NCI-H146 treated with DMSO at 0.1 percent for 48 hours (cell line): ENCODE measurements at regions not wholly inside any gene's neighbourhood (a gene's known extent, or its start where the extent isn't known, plus 50 kb on each side); places are given as distances from the start of the nearest gene placed in this dataset.
"Not testable (repeated sequence)": the region's sequence is repeated elsewhere in the genome, so short reads cannot be mapped to it uniquely, and the experiment has no call there.

Source experiments
- DNase-seq: peaks from one replicate; lab custom pipeline; 2025; ENCODE audit not compliant: unreplicated experiment; lab: John Stamatoyannopoulos, UW

DNA sequence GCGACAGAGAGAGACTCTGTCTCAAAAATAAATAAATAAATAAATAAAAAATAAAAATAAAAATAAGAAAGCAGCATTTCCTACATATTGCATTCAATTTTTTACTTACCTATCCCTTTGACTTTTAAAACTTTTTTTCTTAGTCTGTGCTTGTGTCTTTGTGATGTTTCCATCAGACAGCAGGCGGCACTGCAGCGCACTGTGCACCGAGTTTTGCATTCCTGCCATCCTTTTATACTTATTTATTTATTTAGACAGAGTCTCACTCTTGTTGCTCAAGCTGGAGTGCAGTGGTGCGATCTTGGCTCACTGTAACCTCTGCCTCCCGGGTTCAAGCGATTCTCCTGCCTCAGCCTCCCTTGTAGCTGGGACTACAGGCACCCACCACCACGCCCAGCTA is 203.9 kb downstream of the SPATA31A1 start:
- not testable (repeated sequence) for DNase-seq

DNA sequence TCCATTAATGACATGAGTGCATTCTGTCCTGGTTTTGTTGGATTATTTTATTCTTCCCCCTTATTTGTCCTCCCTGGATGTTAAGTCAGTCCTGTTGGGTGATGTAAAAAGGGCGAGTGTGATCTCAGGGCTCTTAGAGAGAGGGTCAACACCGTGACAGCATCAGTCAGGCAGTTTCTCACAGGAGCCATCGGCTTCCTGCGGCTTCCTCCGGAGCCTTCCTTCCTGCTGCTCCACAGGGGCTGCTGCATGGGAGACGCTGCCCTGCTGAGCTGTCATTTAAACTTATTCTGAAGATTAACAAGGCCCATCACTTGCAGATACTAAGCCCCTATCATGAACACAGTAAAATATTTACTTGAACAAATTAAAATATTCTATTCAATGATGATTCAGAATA is 211.3 kb downstream of the SPATA31A1 start:
- DNase-seq, result peak; percentile 11

DNA sequence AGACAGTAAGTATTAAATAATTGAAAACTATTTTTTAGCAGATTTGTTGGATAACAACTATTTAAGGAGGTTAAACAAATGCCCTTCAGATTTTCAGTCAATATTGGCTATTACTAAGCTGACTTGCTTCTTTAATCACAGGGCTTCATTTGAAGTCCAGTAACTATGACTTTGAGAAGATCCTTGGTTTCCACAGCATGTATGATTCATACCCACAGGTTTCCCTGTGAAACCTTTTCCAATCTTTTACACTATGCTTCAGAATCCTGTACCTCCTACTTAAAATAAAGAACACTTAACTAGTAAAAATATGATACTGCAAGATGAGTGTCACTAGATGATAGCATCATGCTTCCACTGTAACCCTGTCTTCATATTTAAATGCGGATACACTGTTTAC is 211.9 kb downstream of the SPATA31A1 start:
- not testable (repeated sequence) for DNase-seq

DNA sequence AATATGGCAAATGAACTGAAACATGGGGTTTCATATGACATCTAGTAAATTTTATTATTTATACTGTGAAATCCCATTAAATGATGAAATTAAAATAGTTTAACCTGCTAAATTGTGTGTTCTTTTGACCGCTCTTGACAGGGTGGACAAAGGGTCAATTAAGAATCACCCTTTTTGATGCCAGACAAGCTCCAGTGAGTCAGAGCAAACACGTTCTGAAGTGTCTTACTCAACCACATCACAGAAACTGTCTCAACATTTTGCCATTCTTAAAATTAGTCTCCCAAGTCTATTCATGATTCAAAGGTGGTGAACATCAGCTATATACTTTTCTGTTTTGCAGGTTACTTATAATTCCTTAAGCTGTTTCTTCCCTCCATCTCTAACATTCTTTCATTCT is 213.4 kb downstream of the SPATA31A1 start:
- not testable (repeated sequence) for DNase-seq

DNA sequence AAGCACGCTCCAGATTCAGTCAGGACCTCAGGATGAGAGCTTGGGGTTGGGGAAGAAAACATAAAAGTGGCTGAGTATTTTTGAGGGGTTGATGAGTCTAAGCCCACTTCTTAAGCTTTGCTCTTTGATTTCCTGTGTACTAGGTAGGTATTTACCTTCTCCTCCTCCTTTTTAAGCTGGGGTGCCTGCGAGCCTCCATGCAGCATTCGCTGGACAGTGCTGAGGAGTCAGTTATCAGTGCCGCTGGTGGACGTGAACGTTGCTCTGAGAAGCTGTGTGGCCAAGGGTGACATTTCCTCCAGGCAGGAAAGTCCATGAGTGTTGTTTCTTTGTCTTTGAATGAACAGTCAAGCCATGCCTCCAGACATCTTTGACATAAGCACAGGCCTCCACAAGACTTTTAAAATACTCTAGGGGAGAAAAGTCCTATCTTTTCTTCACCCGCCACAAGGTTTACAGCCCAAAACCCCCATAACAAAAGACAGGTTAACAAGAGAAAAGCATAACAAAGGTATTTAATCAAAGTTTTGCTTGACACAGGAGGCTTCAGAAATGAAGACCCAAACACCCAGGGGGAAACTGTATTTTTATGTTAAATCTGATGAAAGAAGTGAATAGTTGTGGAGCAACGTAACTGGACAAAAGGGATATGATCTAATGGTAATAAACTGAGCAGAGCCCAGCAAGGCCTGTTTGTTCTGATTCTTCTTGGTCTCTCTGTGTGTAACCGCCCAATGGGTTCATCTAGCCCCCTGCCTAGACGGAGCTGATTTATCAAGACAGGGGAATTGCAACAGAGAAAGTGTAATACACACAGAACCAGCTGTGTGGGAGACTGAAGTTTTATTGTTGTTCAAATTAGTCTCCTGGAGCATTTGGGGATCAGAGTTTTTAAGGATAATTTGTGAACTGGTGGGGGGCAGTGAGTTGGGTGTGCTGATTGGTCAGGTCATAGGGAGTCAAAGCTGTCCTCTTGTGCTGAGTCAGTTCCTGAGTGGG is 217.9 kb downstream of the SPATA31A1 start:
- DNase-seq, result not testable (repeated sequence)

DNA sequence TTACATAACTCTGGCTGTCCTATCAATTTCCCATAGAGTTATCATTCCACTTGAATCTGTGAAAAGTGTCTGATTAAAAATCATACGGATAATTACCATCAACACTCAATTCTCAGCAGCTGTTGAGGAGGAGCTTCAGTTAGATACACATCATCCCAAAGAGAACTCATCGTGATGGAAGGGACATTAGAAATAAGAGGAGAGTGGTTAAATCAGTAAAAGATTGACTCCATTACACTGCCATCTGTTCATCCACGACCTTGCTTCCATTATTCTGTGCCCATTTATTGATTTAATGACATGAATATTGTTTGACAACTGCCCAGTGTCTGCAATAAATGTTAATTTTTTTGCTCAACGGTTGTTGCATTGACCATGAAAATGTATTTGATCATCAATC is 223.5 kb downstream of the SPATA31A1 start:
- not testable (repeated sequence) for DNase-seq

DNA sequence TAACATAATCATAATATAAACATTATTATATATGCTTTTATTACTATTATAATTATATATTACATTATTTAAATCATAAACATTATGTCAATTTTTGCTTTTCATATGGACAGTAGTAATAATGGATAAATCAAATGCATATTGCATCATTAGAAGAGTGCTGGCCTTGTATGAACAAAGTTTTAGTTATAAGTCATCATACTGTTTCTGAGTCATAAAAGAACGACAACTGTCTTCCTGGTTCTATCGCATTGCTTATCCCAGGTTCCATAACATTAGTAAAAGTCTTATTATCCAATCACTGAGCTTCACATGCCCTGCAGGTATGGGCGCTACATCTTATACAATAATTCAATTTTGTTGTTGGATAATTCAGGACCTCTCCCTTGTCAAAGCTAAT is 225.8 kb downstream of the SPATA31A1 start:
- not testable (repeated sequence) for DNase-seq

DNA sequence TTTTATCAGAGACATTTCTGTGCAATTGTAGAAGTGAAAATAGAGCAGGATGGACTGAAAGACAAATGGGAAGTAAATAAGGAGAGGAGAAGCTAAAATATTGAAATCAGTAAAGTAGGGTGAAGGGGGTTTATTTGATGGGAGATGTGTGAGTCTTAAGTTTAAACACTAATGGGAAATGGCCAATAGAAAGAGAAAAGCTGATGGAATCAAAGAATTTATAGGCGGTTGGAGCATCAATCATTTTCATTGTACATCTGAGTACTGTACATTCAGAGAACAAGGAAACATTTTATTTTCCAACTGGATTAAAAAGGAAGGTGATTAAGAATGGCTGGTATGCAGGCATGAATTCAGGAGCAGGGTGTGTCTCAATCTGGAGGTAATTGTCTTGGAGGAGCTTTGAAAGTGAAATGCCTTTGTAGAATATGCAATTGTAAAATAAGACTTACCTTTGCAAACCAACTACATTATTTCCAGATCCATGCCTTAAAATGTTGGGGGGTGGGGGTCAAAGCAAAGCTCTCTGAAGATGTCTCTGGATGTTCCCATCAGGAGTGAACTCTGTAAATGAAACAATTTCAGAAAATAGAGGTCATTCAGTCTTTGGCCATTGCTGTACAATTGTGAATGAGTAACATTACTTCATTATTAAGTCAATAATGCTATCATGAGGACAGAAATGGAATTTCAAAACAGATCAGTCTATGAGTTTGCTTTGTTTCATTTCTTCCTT is 227.4 kb downstream of the SPATA31A1 start:
- DNase-seq, result not testable (repeated sequence)

DNA sequence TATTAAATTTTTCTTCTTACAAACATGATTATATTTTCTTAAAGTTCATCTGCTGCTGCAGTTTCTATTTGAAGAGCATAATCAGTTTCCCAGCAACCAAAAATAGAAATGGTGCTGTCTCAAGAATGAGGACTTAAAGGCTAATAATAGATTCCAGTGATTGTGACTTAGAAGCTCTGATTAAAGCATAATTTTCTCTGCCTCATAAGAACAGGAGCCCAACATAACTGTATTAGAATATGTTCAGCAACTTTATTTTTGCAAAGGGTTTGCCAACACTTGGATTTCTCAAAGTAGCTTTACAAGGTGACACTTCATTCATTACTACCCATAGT is 227.9 kb downstream of the SPATA31A1 start:
- not testable (repeated sequence) for DNase-seq

DNA sequence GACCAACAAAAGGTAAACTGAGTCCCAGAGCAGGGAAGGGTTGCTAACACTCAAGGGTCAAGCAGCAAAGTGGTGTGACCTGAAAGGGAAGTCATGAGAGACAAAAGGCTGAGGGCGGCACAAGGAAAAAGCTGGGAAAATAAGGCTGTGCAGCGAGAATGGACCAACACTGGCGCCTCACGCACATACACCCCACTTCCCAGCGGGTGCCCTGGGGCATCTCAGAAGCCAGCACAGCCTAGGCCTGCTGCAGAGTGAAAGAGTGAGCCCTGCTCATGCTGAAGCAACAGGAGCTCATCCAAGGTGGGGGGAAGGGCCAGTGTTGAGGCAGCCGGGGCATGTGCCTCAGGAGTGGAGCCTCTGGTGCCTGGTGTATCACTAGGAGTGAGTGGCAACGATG is 229.8 kb downstream of the SPATA31A1 start:
- DNase-seq, result not testable (repeated sequence)

DNA sequence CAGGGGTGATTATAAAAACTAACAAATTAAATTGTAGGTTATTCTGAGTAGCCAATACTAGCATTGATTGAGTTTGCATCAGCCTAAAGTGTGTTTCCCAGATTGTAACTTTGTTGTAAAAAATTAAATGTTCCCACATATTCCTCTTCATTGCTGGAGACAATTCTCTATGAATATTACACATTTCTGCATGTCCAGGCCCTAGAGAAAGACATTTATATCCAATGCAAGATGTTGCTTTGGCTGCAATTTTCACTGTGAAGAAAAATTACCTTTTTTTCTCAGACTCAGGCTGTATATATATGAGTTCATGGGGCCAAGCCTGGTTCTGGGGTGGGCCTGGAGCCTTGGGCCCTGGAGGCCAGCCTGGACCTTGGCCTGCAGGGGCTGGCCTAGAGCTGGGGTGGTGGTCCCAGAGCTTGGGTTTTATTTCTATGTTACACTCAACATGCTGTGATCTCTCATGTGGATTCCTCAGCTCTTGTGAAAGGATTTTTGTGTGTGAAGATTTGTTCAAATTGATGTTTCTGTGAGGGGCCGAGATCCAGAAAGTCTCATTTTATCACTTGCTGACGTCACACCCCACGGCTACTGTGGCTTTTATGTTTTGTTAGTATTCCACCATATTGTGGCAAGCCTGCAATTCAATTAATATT is 232.5 kb downstream of the SPATA31A1 start:
- no peak for DNase-seq

DNA sequence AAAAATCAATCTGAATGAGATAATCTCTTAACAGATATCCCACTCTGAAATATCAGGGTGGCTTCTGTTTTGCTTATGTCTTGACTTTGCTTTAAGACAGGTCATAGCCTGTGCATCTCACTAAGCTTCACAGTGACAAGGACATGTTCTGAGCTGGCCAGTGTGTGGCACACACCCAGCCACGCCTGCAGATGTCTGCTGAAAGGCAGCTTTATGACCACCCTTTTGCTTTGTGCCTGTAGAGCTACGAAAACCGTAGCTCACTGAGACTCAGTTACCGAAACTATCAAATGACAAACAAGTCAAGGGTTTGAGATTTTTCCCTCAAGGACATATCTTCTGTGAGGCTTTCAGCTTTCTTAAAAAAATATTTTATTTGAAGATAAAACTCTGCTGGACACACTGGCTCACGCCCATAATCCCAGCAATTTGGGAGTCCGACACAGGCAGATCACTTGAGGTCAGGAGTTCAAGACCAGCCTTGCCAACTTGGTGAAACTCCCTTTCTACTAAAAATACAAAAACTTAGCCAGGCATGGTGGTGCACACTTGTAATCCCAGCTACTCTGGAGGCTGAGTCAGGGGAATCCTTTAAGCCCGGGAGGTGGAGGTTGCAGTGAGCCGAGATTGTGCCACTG is 233.2 kb downstream of the SPATA31A1 start:
- DNase-seq, result no peak

DNA sequence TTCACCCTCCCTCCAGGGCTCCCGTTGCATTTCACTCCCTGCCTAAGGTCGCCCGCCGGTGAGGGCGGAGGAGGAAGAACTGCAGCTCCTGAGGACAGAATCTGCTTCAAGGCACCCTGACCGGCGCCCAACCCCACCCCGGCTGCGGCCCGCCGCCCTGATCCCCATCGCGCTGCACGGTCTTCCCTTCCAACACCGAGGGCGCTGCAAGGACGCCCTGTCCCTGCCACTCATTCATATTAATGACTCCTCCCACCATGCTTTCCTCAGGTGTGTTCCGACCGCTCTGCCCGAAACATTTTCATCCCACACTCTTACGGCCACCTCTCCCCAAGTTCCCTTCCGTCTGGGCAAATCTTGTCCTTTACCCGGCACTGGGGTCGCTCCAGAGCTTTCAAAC is 248.6 kb downstream of the SPATA31A1 start:
- DNase-seq, result not testable (repeated sequence)

DNA sequence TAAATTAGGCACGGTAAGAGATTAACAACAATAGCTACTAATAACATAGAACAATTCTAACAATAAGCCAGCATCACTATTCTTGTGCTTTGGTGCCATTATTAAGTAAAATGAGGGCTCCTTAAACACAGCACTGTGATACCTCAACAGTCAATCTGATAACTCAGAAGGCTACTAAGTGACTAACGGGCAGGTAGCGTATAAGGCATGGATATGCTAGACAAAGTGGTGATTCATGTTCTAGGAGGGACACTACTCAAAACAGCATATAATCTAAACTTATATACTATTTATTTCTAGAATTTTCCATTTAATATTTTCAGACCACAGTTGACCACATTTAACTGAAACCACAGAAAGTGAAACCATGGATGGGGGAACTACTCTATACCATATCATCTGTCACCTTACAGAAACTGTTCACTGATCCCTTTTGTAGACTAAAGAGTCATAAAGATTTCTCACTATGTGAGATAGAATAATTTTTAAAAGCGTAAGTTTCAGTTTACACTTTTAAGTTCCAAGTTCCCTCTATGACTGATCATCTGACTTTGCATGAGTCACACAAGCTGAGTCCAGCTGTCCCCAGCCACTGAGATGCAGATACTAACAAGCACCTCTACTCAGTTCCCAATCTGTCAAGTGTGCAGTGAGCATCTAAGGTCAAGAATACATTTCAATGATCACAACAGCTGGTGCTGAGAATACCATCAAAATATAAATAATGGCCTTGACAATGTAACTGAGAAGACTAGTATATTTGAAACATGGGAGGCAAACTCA is 256.2 kb downstream of the SPATA31A1 start:
- not testable (repeated sequence) for DNase-seq

DNA sequence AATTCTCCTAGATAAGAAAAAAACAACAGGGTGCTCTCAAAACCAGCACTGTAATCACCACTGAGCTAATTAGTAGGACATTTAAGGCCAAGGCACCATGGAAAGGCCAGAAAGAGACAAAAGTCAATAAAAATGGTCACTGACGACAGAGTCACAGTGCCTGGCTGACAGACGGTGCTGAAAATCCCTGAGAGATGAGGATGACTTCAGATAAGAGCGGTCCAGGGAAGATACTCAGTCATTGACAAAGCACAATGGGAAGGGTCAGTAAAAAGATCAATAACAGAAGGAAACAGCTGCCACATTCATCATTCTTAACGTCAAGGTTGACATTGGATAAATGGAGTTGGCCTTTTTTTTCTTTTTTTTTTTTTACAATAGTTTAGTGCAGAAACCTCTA is 261.0 kb downstream of the SPATA31A1 start:
- not testable (repeated sequence) for DNase-seq

DNA sequence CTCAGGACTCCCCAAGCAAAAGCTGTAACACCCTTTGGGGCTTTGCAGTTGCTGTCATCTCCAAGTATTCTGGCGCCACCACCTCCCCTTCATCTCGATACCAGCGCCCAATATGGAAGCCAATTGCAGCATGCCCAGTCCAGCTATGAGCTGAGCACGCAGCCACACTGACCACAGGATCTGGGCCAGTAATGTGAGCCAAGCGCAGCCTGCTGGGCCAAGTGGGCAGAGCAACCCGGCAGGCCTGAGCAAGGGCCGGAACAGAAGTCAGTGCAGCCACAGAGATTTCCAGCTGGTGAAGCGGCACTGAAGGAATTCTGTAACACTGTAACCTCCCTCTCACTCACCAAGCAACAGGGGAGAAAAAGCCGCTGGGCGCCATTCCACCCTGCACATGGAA is 268.6 kb downstream of the SPATA31A1 start:
- not testable (repeated sequence) for DNase-seq

DNA sequence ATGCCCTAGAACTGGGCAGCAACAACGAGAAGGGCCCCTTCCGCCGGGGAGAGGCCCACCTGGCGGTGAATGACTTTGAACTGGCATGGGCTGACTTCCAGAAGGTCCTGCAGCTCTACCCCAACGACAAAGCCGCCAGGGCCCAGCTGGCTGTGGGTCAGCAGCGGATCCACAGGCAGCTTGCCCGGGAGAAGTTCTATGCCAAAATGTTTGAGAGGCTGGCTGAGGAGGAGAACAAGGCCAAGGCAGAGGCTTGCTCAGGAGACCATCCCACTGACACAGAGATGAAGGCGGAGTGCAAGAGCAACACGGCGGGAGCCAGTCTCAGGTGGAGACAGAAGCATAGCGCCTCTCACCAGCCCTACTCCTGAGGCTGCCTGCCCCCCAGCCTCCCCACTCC is 276.6 kb downstream of the SPATA31A1 start:
- DNase-seq, result not testable (repeated sequence)

DNA sequence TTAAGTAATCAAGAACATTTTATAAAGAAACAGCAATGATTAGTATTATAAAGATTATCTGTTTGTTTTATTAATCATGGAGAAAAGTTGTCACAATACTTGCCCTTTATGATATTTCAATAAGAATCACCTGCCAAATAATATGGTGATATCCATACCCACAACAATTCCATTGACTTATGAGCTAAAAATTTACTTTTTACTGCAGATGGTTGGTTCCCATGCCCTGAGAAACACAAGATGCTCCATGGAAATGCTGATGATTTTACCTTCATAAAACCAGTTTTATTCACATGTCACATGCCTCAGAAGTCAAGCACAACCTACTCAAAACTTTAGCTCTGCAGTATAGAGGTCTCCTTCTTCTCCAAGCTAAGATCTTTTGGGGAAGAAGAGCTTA is 293.6 kb downstream of the SPATA31A1 start:
- DNase-seq, result not testable (repeated sequence)

DNA sequence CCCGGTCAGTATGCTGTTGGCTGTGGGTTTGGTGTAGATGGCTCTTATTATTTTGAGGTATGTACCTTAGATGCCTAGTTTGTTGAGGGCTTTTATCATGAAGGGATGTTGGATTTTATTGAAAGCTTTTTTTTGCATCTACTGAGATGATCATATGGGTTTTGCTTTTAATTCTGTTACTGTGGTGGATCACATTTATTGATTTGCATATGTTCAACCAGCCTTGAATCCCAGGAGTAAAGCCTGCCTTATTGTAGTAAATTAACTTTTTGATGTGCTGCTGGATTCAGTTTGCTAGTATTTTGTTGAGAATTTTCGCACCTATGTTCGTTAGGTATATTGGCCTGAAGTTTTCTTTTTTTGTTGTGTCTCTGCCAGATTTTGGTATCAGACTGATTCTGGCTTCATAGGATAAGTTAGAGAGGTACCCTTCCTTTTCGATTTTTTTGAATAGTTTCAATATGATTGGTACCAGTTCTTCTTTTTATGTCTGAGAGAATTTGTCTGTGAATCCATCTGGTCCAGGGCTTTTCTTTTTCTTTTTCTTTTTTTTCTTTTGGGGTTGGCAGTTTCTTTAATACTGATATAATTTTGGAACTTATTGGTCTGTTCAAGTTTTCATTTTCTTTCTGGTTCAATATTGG is 301.6 kb downstream of the SPATA31A1 start:
- not testable (repeated sequence) for DNase-seq

DNA sequence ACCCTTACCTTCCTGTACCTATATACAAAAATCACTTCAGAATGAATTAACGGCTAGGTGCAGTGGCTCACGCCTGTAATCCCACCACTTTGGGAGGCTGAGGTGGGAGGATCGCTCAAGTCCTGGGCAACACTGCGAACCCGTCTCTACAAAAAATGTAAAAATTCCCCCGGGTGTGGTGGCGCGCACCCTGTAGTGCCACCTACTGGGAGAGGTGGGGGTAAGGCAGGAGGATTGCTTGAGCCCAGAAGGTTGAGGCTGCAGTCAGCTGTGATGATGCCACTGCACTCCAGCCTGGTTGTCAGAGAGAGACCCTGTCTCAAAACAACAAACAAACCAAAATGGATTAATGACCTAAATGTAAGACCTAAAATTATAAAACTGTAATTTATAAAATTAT is 307.6 kb downstream of the SPATA31A1 start:
- DNase-seq, result not testable (repeated sequence)
